Activated naive CD8-positive, alpha-beta T cell treated with anti-CD3 and anti-CD28 coated beads, Interleukin-2, amount 10 ng/mL, durations not matched to agents 7 days and 5 days (primary cell): ENCODE measurements at regions not wholly inside any gene's neighbourhood (a gene's known extent, or its start where the extent isn't known, plus 50 kb on each side); places are given as distances from the start of the nearest gene placed in this dataset.
"Not testable (repeated sequence)": the region's sequence is repeated elsewhere in the genome, so short reads cannot be mapped to it uniquely, and the experiment has no call there.

Source experiments
- ATAC-seq: fragments of 150-1000 bp; cut with Tn5 transposase; one replicate; pipeline ENCODE4 v1.10.0; 2021; ENCODE audit warnings: low read depth, moderate library complexity
- POLR2A ChIA-PET: fragments of 350-600 bp; sonication (Branson Sonifier 250); formaldehyde crosslinking; loops from one replicate; lab custom pipeline; 2021; ENCODE audit warnings: antibody characterized with exemption; lab: Charles Lee
- DNase-seq: peaks from one replicate; pipeline ENCODE4 v3.0.0; 2021
- H3K27ac Mint-ChIP-seq: one replicate; pipeline ENCODE4 v1.8.0; 2022; ENCODE audit warnings: mild to moderate bottlenecking, mixed read lengths
- H3K27me3 Mint-ChIP-seq: one replicate; pipeline ENCODE4 v1.8.0; 2022; ENCODE audit warnings: mild to moderate bottlenecking, moderate library complexity, mixed read lengths
- H3K36me3 Mint-ChIP-seq: one replicate; pipeline ENCODE4 v1.8.0; 2021; ENCODE audit warnings: mild to moderate bottlenecking, mixed read lengths
- H3K4me1 Mint-ChIP-seq: one replicate; pipeline ENCODE4 v1.8.0; 2021; ENCODE audit warnings: mixed read lengths
- H3K4me3 Mint-ChIP-seq: one replicate; pipeline ENCODE4 v1.8.0; 2022; ENCODE audit warnings: mild to moderate bottlenecking, moderate library complexity, mixed read lengths
- H3K9me3 Mint-ChIP-seq: one replicate; pipeline ENCODE4 v1.8.0; 2021; ENCODE audit warnings: mixed read lengths

GRCh38 chr21:14903172-14903865 lies 161.5 kb downstream of the NRIP1 start:
- Mint-ChIP-seq H3K27me3 (no peaks in the 10 kb centered on the region), H3K4me3 (no peak overlapping the region), H3K4me1 (peaks cover 11% of the 10 kb centered on the region), H3K36me3 (peaks cover 2% of the 10 kb centered on the region), H3K9me3 (peaks cover 5% of the 10 kb centered on the region), H3K27ac (no peak overlapping the region)
- DNase-seq (no peak), ATAC-seq (no peak)
- POLR2A ChIA-PET = no interaction called here

- Mint-ChIP-seq H3K4me1 (peaks cover 11% of the 10 kb centered on the region), H3K27me3 (no peaks in the 10 kb centered on the region), H3K9me3 (peaks cover 5% of the 10 kb centered on the region), H3K36me3 (peaks cover 2% of the 10 kb centered on the region), H3K27ac (no peak overlapping the region), H3K4me3 (no peak overlapping the region)
- POLR2A ChIA-PET = no interaction called here
- ATAC-seq (peak; percentile 36), DNase-seq (no peak)
Observed at GRCh38 chr21:14901482-14901958, 163.3 kb downstream of the NRIP1 start.

- Mint-ChIP-seq H3K4me1 (peaks cover 11% of the 10 kb centered on the region), H3K4me3 (no peak overlapping the region), H3K36me3 (peaks cover 2% of the 10 kb centered on the region), H3K27me3 (no peaks in the 10 kb centered on the region), H3K9me3 (peaks cover 5% of the 10 kb centered on the region), H3K27ac (no peak overlapping the region)
- DNase-seq = no peak
- no peak for ATAC-seq
- POLR2A ChIA-PET = no interaction called here
Observed at GRCh38 chr21:14900611-14901010, 164.2 kb downstream of the NRIP1 start.

- peaks cover 5% of the 10 kb centered on the region for H3K9me3 Mint-ChIP-seq
- POLR2A ChIA-PET = no interaction called here
- H3K4me3 Mint-ChIP-seq = no peak overlapping the region
- peaks cover 11% of the 10 kb centered on the region for H3K4me1 Mint-ChIP-seq
- no peaks in the 10 kb centered on the region for H3K27me3 Mint-ChIP-seq
- no peak for ATAC-seq
- H3K27ac Mint-ChIP-seq = no peak overlapping the region
- peaks cover 2% of the 10 kb centered on the region for H3K36me3 Mint-ChIP-seq
- no peak for DNase-seq
Observed at GRCh38 chr21:14900058-14900457, 164.7 kb downstream of the NRIP1 start.

- Mint-ChIP-seq H3K9me3 (peaks cover 6% of the 10 kb centered on the region), H3K4me3 (no peak overlapping the region), H3K27me3 (no peaks in the 10 kb centered on the region), H3K4me1 (peaks cover 2% of the 10 kb centered on the region), H3K36me3 (peaks cover 2% of the 10 kb centered on the region), H3K27ac (no peak overlapping the region)
- POLR2A ChIA-PET = no interaction called here
- DNase-seq = no peak
- no peak for ATAC-seq
Observed at GRCh38 chr21:14895792-14896191, 169.0 kb downstream of the NRIP1 start.

- H3K27me3 Mint-ChIP-seq = no peaks in the 10 kb centered on the region
- H3K27ac Mint-ChIP-seq = no peak overlapping the region
- no peak for DNase-seq
Observed at GRCh38 chr21:14890141-14890540, 174.7 kb downstream of the NRIP1 start.

GRCh38 chr21:14889080-14889810 lies 175.6 kb downstream of the NRIP1 start:
- no peak for ATAC-seq
- Mint-ChIP-seq H3K9me3 (peaks cover 2% of the 10 kb centered on the region), H3K27me3 (no peaks in the 10 kb centered on the region), H3K36me3 (no peaks in the 10 kb centered on the region), H3K4me1 (peaks cover 2% of the 10 kb centered on the region), H3K27ac (no peak overlapping the region), H3K4me3 (no peak overlapping the region)
- DNase-seq = no peak
- POLR2A ChIA-PET = no interaction called here

More at GRCh38 chr21:14890141-14890540, 174.7 kb downstream of the NRIP1 start:
- no peak for ATAC-seq
- Mint-ChIP-seq H3K4me1 (peaks cover 2% of the 10 kb centered on the region), H3K9me3 (peaks cover 2% of the 10 kb centered on the region), H3K4me3 (no peak overlapping the region), H3K36me3 (no peaks in the 10 kb centered on the region)
- POLR2A ChIA-PET = no interaction called here

- ATAC-seq = no peak
- H3K4me3 Mint-ChIP-seq = no peak overlapping the region
- H3K9me3 Mint-ChIP-seq = no peaks in the 10 kb centered on the region
- POLR2A ChIA-PET = interaction anchor here (0.6 kb wide), 1 partner anchor 9 kb away, joined by 3 read pairs; no protein-coding TSS in a partner anchor
- DNase-seq = no peak
- no peaks in the 10 kb centered on the region for H3K27me3 Mint-ChIP-seq
- H3K36me3 Mint-ChIP-seq = no peaks in the 10 kb centered on the region
- peaks cover 2% of the 10 kb centered on the region for H3K4me1 Mint-ChIP-seq
- H3K27ac Mint-ChIP-seq = no peak overlapping the region
Observed at GRCh38 chr21:14888202-14888601, 176.6 kb downstream of the NRIP1 start.

GRCh38 chr21:14886001-14886400 lies 178.8 kb downstream of the NRIP1 start:
- Mint-ChIP-seq H3K9me3 (peaks cover 2% of the 10 kb centered on the region), H3K4me1 (peaks cover 5% of the 10 kb centered on the region), H3K27me3 (no peaks in the 10 kb centered on the region), H3K4me3 (no peak overlapping the region), H3K27ac (no peak overlapping the region), H3K36me3 (peaks cover 3% of the 10 kb centered on the region)
- ATAC-seq = no peak
- no peak for DNase-seq
- POLR2A ChIA-PET = no interaction called here

- DNase-seq (no peak), ATAC-seq (no peak)
- Mint-ChIP-seq H3K36me3 (peaks cover 3% of the 10 kb centered on the region), H3K4me3 (no peak overlapping the region), H3K27me3 (no peaks in the 10 kb centered on the region), H3K4me1 (peaks cover 4% of the 10 kb centered on the region), H3K27ac (no peak overlapping the region), H3K9me3 (peaks cover 2% of the 10 kb centered on the region)
- POLR2A ChIA-PET = interaction anchor here (0.5 kb wide), 1 partner anchor 141 kb away, joined by 3 read pairs; no protein-coding TSS in a partner anchor
Observed at GRCh38 chr21:14883351-14883750, 181.4 kb downstream of the NRIP1 start.

- POLR2A ChIA-PET, ATAC-seq, H3K27ac Mint-ChIP-seq, H3K27me3 Mint-ChIP-seq, H3K4me1 Mint-ChIP-seq, H3K9me3 Mint-ChIP-seq, H3K4me3 Mint-ChIP-seq, H3K36me3 Mint-ChIP-seq, DNase-seq: not testable (repeated sequence)
Observed at GRCh38 chr21:14882545-14882944, 182.3 kb downstream of the NRIP1 start.

GRCh38 chr21:14881863-14882499 lies 182.8 kb downstream of the NRIP1 start:
- POLR2A ChIA-PET = no interaction called here
- H3K4me1 Mint-ChIP-seq = peaks cover 4% of the 10 kb centered on the region
- H3K36me3 Mint-ChIP-seq = peaks cover 3% of the 10 kb centered on the region
- ATAC-seq (no peak), DNase-seq (no peak)
- H3K27ac Mint-ChIP-seq = no peak overlapping the region
- H3K27me3 Mint-ChIP-seq = no peaks in the 10 kb centered on the region
- no peak overlapping the region for H3K4me3 Mint-ChIP-seq
- H3K9me3 Mint-ChIP-seq = peaks cover 2% of the 10 kb centered on the region

- peaks cover 3% of the 10 kb centered on the region for H3K36me3 Mint-ChIP-seq
- H3K27me3 Mint-ChIP-seq = no peaks in the 10 kb centered on the region
- no peak for ATAC-seq
- DNase-seq = no peak
- H3K27ac Mint-ChIP-seq = no peak overlapping the region
- POLR2A ChIA-PET = interaction anchor here (1.0 kb wide), 1 partner anchor 184 kb away, joined by 3 read pairs; the partner anchor contains the start of gene NRIP1
- H3K4me3 Mint-ChIP-seq = no peak overlapping the region
- peaks cover 2% of the 10 kb centered on the region for H3K9me3 Mint-ChIP-seq
- peaks cover 4% of the 10 kb centered on the region for H3K4me1 Mint-ChIP-seq
Observed at GRCh38 chr21:14880922-14881321, 183.9 kb downstream of the NRIP1 start.
